OCI-LY7 (cell line): ENCODE measurements at regions not wholly inside any gene's neighbourhood (a gene's known extent, or its start where the extent isn't known, plus 50 kb on each side); places are given as distances from the start of the nearest gene placed in this dataset.
"Not testable (repeated sequence)": the region's sequence is repeated elsewhere in the genome, so short reads cannot be mapped to it uniquely, and the experiment has no call there.

Experiments used
- BruUV-seq: library from RNA; stranded (reverse); fragments of 400-500 nt; replicated peaks from 2 replicates; lab custom pipeline; 2021; lab: Mats Ljungman, UMichigan
- CTCF ChIA-PET: fragments of 300-600 bp; sonication (Branson Sonifier 250); formaldehyde crosslinking; loops from one replicate; lab custom pipeline; 2022; ENCODE audit warnings: antibody characterized with exemption; ENCODE audit not compliant: unreplicated experiment; lab: Charles Lee
- POLR2A ChIA-PET: fragments of 300-600 bp; sonication (Branson Sonifier 250); formaldehyde crosslinking; loops from one replicate; lab custom pipeline; 2022; ENCODE audit warnings: antibody characterized with exemption; lab: Charles Lee
- DNase-seq: peaks from one replicate; pipeline ENCODE4 v3.0.0-alpha.2; 2015; ENCODE audit warnings: low spot score
- H2AFZ ChIP-seq: fragments of 200-600 bp; sonication (generic), shearing (Covaris generic); 2 replicates; pipeline ENCODE4 v1.6.1; 2014; ENCODE audit warnings: mild to moderate bottlenecking, antibody characterized with exemption, low read length, moderate library complexity
- H3K27ac ChIP-seq: fragments of 200-600 bp; sonication (generic); 2 replicates; pipeline ENCODE4 v1.5.1; 2014; ENCODE audit warnings: mixed run types, low read depth, mild to moderate bottlenecking, moderate library complexity, low read length, inconsistent platforms; ENCODE audit not compliant: poor library complexity, severe bottlenecking
- H3K36me3 ChIP-seq: fragments of 200-600 bp; sonication (generic); 2 replicates; pipeline ENCODE4 v1.6.1; 2014; ENCODE audit warnings: mild to moderate bottlenecking, antibody characterized with exemption, low read length, moderate library complexity, mixed read lengths; ENCODE audit not compliant: insufficient read depth
- H3K4me1 ChIP-seq: fragments of 200-600 bp; sonication (generic); 2 replicates; pipeline ENCODE4 v1.5.1; 2014; ENCODE audit warnings: mild to moderate bottlenecking, low read length; ENCODE audit not compliant: insufficient read depth, poor library complexity, severe bottlenecking
- H3K4me2 ChIP-seq: fragments of 200-600 bp; sonication (generic); 2 replicates; pipeline ENCODE4 v1.6.1; 2014; ENCODE audit warnings: mild to moderate bottlenecking, low read length
- H3K4me3 ChIP-seq: fragments of 200-600 bp; sonication (generic); 2 replicates; pipeline ENCODE4 v1.5.1; 2014; ENCODE audit warnings: mild to moderate bottlenecking, low read depth, low read length; ENCODE audit not compliant: poor library complexity, severe bottlenecking
- H3K79me2 ChIP-seq: fragments of 200-600 bp; sonication (generic); 2 replicates; pipeline ENCODE4 v1.6.1; 2016; ENCODE audit warnings: low read depth, mild to moderate bottlenecking, low read length, moderate library complexity, mixed read lengths; ENCODE audit not compliant: insufficient read depth
- H3K9me2 ChIP-seq: fragments of 200-600 bp; sonication (generic); 2 replicates; pipeline ENCODE4 v1.6.1; 2016; ENCODE audit warnings: mild to moderate bottlenecking, low read length, mixed read lengths; ENCODE audit not compliant: insufficient read depth
- H3K9me3 ChIP-seq: fragments of 200-600 bp; sonication (generic); 2 replicates; pipeline ENCODE4 v1.6.1; 2014; ENCODE audit warnings: mild to moderate bottlenecking, mixed run types, low read length, mixed read lengths
- H4K20me1 ChIP-seq: fragments of 200-600 bp; sonication (generic); 2 replicates; pipeline ENCODE4 v1.6.1; 2014; ENCODE audit warnings: mild to moderate bottlenecking, antibody characterized with exemption, low read length, moderate library complexity, mixed read lengths; ENCODE audit not compliant: insufficient read depth
- CTCF ChIP-seq: fragments of 200-600 bp; sonication (generic); conservative IDR thresholded peaks from 2 replicates; pipeline ENCODE4 v1.5.1; 2014; ENCODE audit warnings: mild to moderate bottlenecking, antibody characterized with exemption, low read length, moderate library complexity, mixed read lengths
- EZH2phosphoT487 ChIP-seq: fragments of 200-600 bp; sonication (generic); IDR thresholded peaks from 2 replicates; pipeline ENCODE4 v1.6.1; 2018; ENCODE audit warnings: low read depth, borderline replicate concordance, mild to moderate bottlenecking, mixed run types, antibody characterized with exemption, low read length, moderate library complexity, mixed read lengths
- intact Hi-C: fragments of 100-400 bp; cut with micrococcal nuclease; formaldehyde crosslinking; loops from one replicate; pipeline ENCODE4 v1.10.0; 2022; ENCODE audit not compliant: unreplicated experiment

DNA sequence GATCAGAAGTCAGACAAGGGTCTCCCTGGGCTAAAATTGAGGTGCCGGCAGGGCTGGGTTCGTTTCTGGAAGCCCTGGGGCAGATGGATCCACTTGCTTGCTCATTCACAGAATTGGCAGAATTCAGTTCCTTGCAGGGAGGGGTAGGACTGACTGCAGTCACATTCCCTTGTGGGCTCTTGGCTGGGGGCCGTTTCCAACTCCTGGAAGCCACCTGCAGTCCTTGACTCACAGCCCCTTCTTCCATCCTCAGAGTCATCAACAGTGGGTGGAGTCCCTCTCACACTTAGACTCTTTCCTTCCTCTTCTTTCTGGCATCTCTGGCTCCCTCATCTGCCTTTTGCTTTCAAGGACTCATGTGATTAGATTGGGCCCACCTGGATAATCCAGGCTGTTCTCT, 54.6 kb upstream of the NANOS1 start:
- Histone ChIP-seq H3K27ac (no peak overlapping the region), H2AFZ (no peak overlapping the region), H3K9me3 (no peaks in the 10 kb centered on the region), H3K79me2 (no peaks in the 10 kb centered on the region), H3K4me1 (no peaks in the 10 kb centered on the region), H4K20me1 (no peaks in the 10 kb centered on the region), H3K9me2 (no peaks in the 10 kb centered on the region), H3K4me3 (no peak overlapping the region), H3K4me2 (no peak overlapping the region), H3K36me3 (no peaks in the 10 kb centered on the region)
- BruUV-seq, result no TSS peak
- intact Hi-C loops, result no loop called here
- no peak for DNase-seq
- ChIA-PET CTCF (no interaction called here), POLR2A (no interaction called here)
- TF ChIP-seq EZH2phosphoT487 (no peak), CTCF (no peak)

- POLR2A ChIA-PET, result interaction anchor here (0.7 kb wide), 1 partner anchor 267 kb away, joined by 3 read pairs; no protein-coding TSS in a partner anchor
- DNase-seq, H3K36me3 ChIP-seq, BruUV-seq, H3K4me1 ChIP-seq, H3K9me2 ChIP-seq, H4K20me1 ChIP-seq, H3K9me3 ChIP-seq, H3K4me3 ChIP-seq, H2AFZ ChIP-seq, H3K27ac ChIP-seq, CTCF ChIA-PET, intact Hi-C loops, H3K4me2 ChIP-seq, H3K79me2 ChIP-seq: not testable (repeated sequence)
Measured at GRCh38 chr10:118976219-118976618, 53.3 kb upstream of the NANOS1 start.

GRCh38 chr10:118977022-118977599, 52.4 kb upstream of the NANOS1 start:
- POLR2A ChIA-PET, result interaction anchor here (0.7 kb wide), 1 partner anchor 268 kb away, joined by 3 read pairs; no protein-coding TSS in a partner anchor
- Histone ChIP-seq H3K9me3 (no peaks in the 10 kb centered on the region), H3K79me2 (no peaks in the 10 kb centered on the region), H3K9me2 (no peaks in the 10 kb centered on the region), H3K4me3 (no peak overlapping the region), H3K4me1 (no peaks in the 10 kb centered on the region), H4K20me1 (no peaks in the 10 kb centered on the region), H2AFZ (no peak overlapping the region), H3K36me3 (no peaks in the 10 kb centered on the region), H3K4me2 (no peak overlapping the region), H3K27ac (no peak overlapping the region)
- intact Hi-C loops, result no loop called here
- no peak for DNase-seq
- no TSS peak for BruUV-seq
- CTCF ChIA-PET, result no interaction called here
- no peak for TF ChIP-seq CTCF
- TF ChIP-seq EZH2phosphoT487, result no peak
